ENCODE measurements at regions not wholly inside any gene's neighbourhood (a gene's known extent, or its start where the extent isn't known, plus 50 kb on each side); places are given as distances from the start of the nearest gene placed in this dataset.

GRCh38 chr5:87182649-87183048, 85.0 kb upstream of the RASA1 start:
- Histone ChIP-seq H3K27ac (no peak overlapping the region), H3K27me3 (no peaks in the 10 kb centered on the region), H3K36me3 (no peaks in the 10 kb centered on the region), H3K4me1 (no peaks in the 10 kb centered on the region), H3K9me3 (no peaks in the 10 kb centered on the region), H3K4me3 (replicated peaks in 1 of 3) (no peak overlapping the region)
- TF ChIP-seq CTCF (IDR thresholded peaks at IDR 0.05) (no peak), POLR2A (IDR thresholded peaks at IDR 0.05) (no peak)
- 76 to 81% methylated on average over 4 of the region's 4 CpGs for WGBS, 2 donors
- intact Hi-C loops (cut with DNase I), result no loop called here
- DNase-seq, result no peak

GRCh38 chr5:87183896-87184295, 83.8 kb upstream of the RASA1 start:
- Histone ChIP-seq H3K4me3 (replicated peaks in 1 of 3) (no peak overlapping the region), H3K27ac (no peak overlapping the region), H3K27me3 (no peaks in the 10 kb centered on the region), H3K36me3 (no peaks in the 10 kb centered on the region), H3K9me3 (no peaks in the 10 kb centered on the region), H3K4me1 (no peaks in the 10 kb centered on the region)
- TF ChIP-seq POLR2A (IDR thresholded peaks at IDR 0.05) (no peak), CTCF (IDR thresholded peaks at IDR 0.05) (no peak)
- DNase-seq, result no peak
- WGBS, 2 donors, result 87 to 88% methylated on average over 3 of the region's 3 CpGs
- intact Hi-C loops (cut with DNase I), result no loop called here

GRCh38 chr5:87184605-87185004, 83.1 kb upstream of the RASA1 start:
- 85 to 92% methylated on average over 5 of the region's 5 CpGs for WGBS, 2 donors
- H3K4me1 ChIP-seq, result no peaks in the 10 kb centered on the region
- H3K4me3 ChIP-seq (replicated peaks in 1 of 3), result no peak overlapping the region
- no peak for DNase-seq
- no peaks in the 10 kb centered on the region for H3K27me3 ChIP-seq
- no peaks in the 10 kb centered on the region for H3K36me3 ChIP-seq
- no peak for TF ChIP-seq CTCF (IDR thresholded peaks at IDR 0.05)
- TF ChIP-seq POLR2A (IDR thresholded peaks at IDR 0.05), result no peak
- H3K9me3 ChIP-seq, result no peaks in the 10 kb centered on the region
- intact Hi-C loops (cut with DNase I), result no loop called here
- no peak overlapping the region for H3K27ac ChIP-seq

- H3K27ac ChIP-seq, result no peak overlapping the region
- intact Hi-C loops (cut with DNase I), result no loop called here
- H3K36me3 ChIP-seq, result no peaks in the 10 kb centered on the region
- no peaks in the 10 kb centered on the region for H3K4me1 ChIP-seq
- WGBS, 2 donors, result 60 to 68% methylated on average over 3 of the region's 3 CpGs
- no peak for TF ChIP-seq CTCF (IDR thresholded peaks at IDR 0.05)
- no peak for TF ChIP-seq POLR2A (IDR thresholded peaks at IDR 0.05)
- DNase-seq, result no peak
- no peaks in the 10 kb centered on the region for H3K9me3 ChIP-seq
- H3K27me3 ChIP-seq, result no peaks in the 10 kb centered on the region
- no peak overlapping the region for H3K4me3 ChIP-seq (replicated peaks in 1 of 3)
Observed at GRCh38 chr5:87185838-87186237, 81.8 kb upstream of the RASA1 start.

- no peaks in the 10 kb centered on the region for H3K4me1 ChIP-seq
- no peak overlapping the region for H3K4me3 ChIP-seq (replicated peaks in 1 of 3)
- no peak for DNase-seq
- no peaks in the 10 kb centered on the region for H3K36me3 ChIP-seq
- intact Hi-C loops (cut with DNase I), result no loop called here
- H3K27me3 ChIP-seq, result no peaks in the 10 kb centered on the region
- H3K27ac ChIP-seq, result no peak overlapping the region
- H3K9me3 ChIP-seq, result no peaks in the 10 kb centered on the region
- WGBS, 2 donors, result 41 to 48% methylated on average over 3 of the region's 3 CpGs
- TF ChIP-seq CTCF (IDR thresholded peaks at IDR 0.05) (no peak), POLR2A (IDR thresholded peaks at IDR 0.05) (no peak)
Observed at GRCh38 chr5:87188391-87188790, 79.3 kb upstream of the RASA1 start.

Data from thyroid gland (tissue), 4 donors.